Stimulated activated memory B cell treated with anti-CD40 and anti-IgM and Interleukin-4, amounts not matched to agents 10 μg/mL and 1 μg/mL and 100 μg/mL, for 72 hours (primary cell): ENCODE measurements at regions not wholly inside any gene's neighbourhood (a gene's known extent, or its start where the extent isn't known, plus 50 kb on each side); places are given as distances from the start of the nearest gene placed in this dataset.
"Not testable (repeated sequence)": the region's sequence is repeated elsewhere in the genome, so short reads cannot be mapped to it uniquely, and the experiment has no call there.

Experiments used
- ATAC-seq: fragments of 150-1000 bp; cut with Tn5 transposase; 2 replicates; pipeline ENCODE4 v1.10.0; 2021
- H3K27ac Mint-ChIP-seq: one replicate; pipeline ENCODE4 v1.8.0; 2022; ENCODE audit warnings: mild to moderate bottlenecking, mixed read lengths
- H3K27me3 Mint-ChIP-seq: one replicate; pipeline ENCODE4 v1.8.0; 2022; ENCODE audit warnings: mixed read lengths
- H3K36me3 Mint-ChIP-seq: one replicate; pipeline ENCODE4 v1.8.0; 2022; ENCODE audit warnings: mixed read lengths
- H3K4me1 Mint-ChIP-seq: one replicate; pipeline ENCODE4 v1.8.0; 2022; ENCODE audit warnings: mixed read lengths
- H3K4me3 Mint-ChIP-seq: one replicate; pipeline ENCODE4 v1.8.0; 2022; ENCODE audit warnings: mild to moderate bottlenecking, moderate library complexity, mixed read lengths
- H3K9me3 Mint-ChIP-seq: one replicate; pipeline ENCODE4 v1.8.0; 2022; ENCODE audit warnings: mixed read lengths

- Mint-ChIP-seq H3K27ac (no peak overlapping the region), H3K4me1 (no peaks in the 10 kb centered on the region), H3K27me3 (no peaks in the 10 kb centered on the region), H3K9me3 (no peaks in the 10 kb centered on the region), H3K4me3 (no peak overlapping the region), H3K36me3 (no peaks in the 10 kb centered on the region)
- ATAC-seq, result no peak
These were observed 133.8 kb upstream of the API5 start for GRCh38 chr11:43177975-43178374.

GRCh38 chr11:43194459-43194858 lies 117.3 kb upstream of the API5 start:
- H3K4me3 Mint-ChIP-seq, H3K4me1 Mint-ChIP-seq, ATAC-seq: not testable (repeated sequence)

DNA sequence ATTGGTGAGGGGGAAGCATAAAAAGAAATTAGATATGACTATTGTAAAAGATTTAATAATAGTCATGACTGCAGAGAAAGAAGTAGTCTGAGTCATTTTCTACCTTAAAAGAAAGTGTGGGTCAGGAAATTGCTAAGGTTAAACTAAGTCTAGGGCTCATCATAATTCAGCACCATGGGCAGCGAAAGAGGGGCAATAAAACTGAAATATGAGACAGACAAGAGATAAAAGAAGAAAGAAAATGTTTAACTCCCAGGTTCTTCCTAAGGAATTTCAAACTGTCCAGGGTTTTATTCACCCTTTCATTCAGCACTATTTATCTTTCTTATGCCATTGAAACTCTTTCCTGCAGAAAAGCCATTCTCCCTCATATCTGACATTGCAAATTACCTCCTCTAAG lies 114.4 kb upstream of the API5 start:
- Mint-ChIP-seq H3K4me3 (no peak overlapping the region), H3K9me3 (peaks cover 5% of the 10 kb centered on the region), H3K36me3 (no peaks in the 10 kb centered on the region), H3K27ac (no peak overlapping the region), H3K4me1 (no peaks in the 10 kb centered on the region), H3K27me3 (no peaks in the 10 kb centered on the region)
- ATAC-seq, result no peak

More at GRCh38 chr11:43194459-43194858, 117.3 kb upstream of the API5 start:
- not testable (repeated sequence) for H3K27me3 Mint-ChIP-seq, H3K36me3 Mint-ChIP-seq, H3K9me3 Mint-ChIP-seq, H3K27ac Mint-ChIP-seq

DNA sequence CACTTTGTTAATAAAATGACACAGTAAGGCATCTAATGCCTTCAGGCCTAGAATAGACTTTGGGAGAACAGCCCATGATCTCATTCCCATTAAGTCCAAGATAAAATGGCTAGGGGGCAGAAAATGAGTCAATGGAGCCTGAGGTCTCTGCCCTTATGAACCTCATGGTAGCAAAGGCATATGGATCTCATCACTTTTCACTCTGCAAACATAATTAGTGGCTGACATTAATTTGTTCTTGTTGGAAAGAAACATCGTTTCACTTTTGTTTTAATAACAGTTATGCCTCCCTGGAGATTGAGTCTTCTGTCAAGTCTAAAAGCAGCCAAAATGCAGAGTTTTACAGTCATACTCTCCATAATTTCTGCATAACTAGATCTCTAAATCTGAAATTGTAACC lies 111.8 kb upstream of the API5 start:
- H3K27ac Mint-ChIP-seq, result no peak overlapping the region
- H3K9me3 Mint-ChIP-seq, result peaks cover 5% of the 10 kb centered on the region
- no peak overlapping the region for H3K4me3 Mint-ChIP-seq
- H3K36me3 Mint-ChIP-seq, result no peaks in the 10 kb centered on the region
- ATAC-seq, result no peak
- no peaks in the 10 kb centered on the region for H3K27me3 Mint-ChIP-seq
- H3K4me1 Mint-ChIP-seq, result no peaks in the 10 kb centered on the region

- H3K36me3 Mint-ChIP-seq, result no peaks in the 10 kb centered on the region
- no peak for ATAC-seq
- H3K4me3 Mint-ChIP-seq, result no peak overlapping the region
These were observed 99.5 kb upstream of the API5 start for GRCh38 chr11:43212279-43212678.

DNA sequence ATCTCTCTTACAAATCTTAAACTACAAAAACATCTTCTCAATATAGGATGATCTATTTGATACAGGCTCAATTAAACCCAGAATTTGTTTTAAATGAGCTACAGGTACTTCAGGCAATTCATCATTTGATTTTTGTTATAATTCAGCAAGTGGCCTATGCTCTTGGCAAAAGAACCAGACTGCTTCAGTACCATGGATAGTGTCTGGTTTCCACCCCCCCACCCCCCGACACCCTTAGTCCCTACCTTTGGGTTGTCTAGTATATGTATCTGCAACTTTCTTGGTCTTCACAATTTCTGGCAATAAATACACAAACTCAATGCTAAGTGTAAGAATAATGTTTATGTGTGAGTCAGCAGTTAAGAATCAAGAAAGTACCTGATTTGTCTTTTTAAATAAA lies 97.3 kb upstream of the API5 start:
- Mint-ChIP-seq H3K9me3 (peaks cover 4% of the 10 kb centered on the region), H3K4me1 (no peaks in the 10 kb centered on the region), H3K27me3 (no peaks in the 10 kb centered on the region), H3K4me3 (no peak overlapping the region), H3K36me3 (no peaks in the 10 kb centered on the region), H3K27ac (no peak overlapping the region)
- ATAC-seq, result no peak

More at GRCh38 chr11:43212279-43212678, 99.5 kb upstream of the API5 start:
- peaks cover 8% of the 10 kb centered on the region for H3K9me3 Mint-ChIP-seq
- H3K27me3 Mint-ChIP-seq, result no peaks in the 10 kb centered on the region
- H3K4me1 Mint-ChIP-seq, result no peaks in the 10 kb centered on the region
- no peak overlapping the region for H3K27ac Mint-ChIP-seq

DNA sequence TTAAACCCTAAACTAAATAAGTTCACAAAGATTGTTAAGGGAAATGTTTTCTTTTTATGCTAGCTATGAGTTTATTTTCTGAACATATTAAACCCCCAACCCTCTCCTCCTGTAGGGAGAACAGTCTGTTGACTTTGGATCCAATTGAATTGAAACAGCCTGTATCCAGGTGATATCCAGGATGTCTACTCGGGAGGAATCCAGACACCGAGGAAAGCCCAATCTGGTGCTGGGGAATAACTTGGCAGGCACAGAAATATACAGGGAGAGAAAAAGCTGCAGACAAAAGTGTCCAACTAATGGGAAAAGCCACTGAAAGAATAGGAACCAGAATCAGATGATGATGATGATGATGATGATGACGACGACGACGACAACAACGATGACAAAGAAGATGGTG lies 93.9 kb upstream of the API5 start:
- Mint-ChIP-seq H3K4me3 (no peak overlapping the region), H3K4me1 (no peaks in the 10 kb centered on the region), H3K36me3 (no peaks in the 10 kb centered on the region), H3K27ac (no peak overlapping the region), H3K27me3 (no peaks in the 10 kb centered on the region), H3K9me3 (peaks cover 3% of the 10 kb centered on the region)
- no peak for ATAC-seq

DNA sequence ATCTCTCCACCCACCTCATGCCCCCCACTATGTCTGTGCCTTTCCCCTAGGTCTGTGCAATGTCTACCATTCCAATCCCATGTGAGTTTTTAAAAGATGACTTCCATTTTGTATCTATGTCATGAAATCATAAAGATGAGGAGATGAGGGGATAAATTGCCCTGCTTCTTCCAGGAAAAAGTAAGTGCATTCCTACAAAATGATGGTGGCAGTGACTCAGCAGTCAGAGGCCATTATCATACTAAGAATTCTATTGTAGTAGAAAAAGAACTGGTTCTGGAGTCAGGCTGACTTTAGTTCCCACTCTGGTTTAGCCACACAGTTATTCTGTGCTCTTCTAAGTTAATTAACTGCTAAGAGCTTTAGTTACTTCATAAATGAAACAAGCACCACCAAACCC lies 89.6 kb upstream of the API5 start:
- Mint-ChIP-seq H3K4me3 (no peak overlapping the region), H3K36me3 (no peaks in the 10 kb centered on the region), H3K4me1 (no peaks in the 10 kb centered on the region)

DNA sequence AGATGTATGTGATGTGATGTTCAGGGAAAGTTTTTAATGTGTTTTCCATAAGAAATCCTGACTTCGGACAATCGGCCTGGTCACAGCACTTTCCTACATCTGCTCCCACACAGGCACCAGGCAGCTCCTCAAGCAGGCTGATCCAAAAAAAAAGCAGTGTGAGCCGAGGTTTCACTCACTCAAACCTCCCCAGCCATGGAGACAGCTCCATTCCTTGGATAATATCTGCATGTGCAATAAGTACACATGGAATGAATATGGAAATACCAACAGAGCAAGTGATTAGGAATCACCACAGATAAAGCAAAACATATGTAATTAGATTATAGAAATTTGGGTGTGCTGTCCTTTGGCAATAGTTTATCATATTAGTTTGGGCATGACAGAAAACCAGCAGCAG lies 88.8 kb upstream of the API5 start:
- no peak for ATAC-seq
- H3K27me3 Mint-ChIP-seq, result no peaks in the 10 kb centered on the region
- H3K4me3 Mint-ChIP-seq, result no peak overlapping the region
- H3K27ac Mint-ChIP-seq, result no peak overlapping the region
- no peaks in the 10 kb centered on the region for H3K36me3 Mint-ChIP-seq
- no peaks in the 10 kb centered on the region for H3K4me1 Mint-ChIP-seq
- peaks cover 3% of the 10 kb centered on the region for H3K9me3 Mint-ChIP-seq

More for the DNA sequence above, 89.6 kb upstream of the API5 start:
- Mint-ChIP-seq H3K27me3 (no peaks in the 10 kb centered on the region), H3K9me3 (peaks cover 3% of the 10 kb centered on the region), H3K27ac (no peak overlapping the region)
- no peak for ATAC-seq

DNA sequence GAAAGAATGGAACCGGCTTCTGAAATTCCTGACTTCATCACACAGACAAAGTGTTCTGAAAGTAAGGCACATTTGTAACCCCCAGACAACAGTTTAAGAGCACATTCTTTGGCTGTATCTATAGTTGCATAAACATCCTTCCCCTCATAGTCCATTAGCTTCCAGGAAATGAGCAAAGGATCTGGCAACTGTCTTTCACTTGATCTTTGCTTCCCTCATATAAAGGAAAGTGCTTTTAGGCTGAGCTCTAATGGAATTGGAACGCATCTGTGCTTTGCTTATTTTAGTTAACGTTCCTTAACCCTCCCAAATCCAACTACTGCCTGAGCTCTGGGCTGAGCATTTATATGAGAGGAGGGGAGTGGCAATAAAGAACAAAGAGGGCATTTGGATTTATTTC lies 76.9 kb upstream of the API5 start:
- no peak for ATAC-seq
- Mint-ChIP-seq H3K4me3 (no peak overlapping the region), H3K9me3 (peaks cover 9% of the 10 kb centered on the region), H3K27ac (no peak overlapping the region), H3K4me1 (no peaks in the 10 kb centered on the region), H3K27me3 (no peaks in the 10 kb centered on the region), H3K36me3 (no peaks in the 10 kb centered on the region)

- Mint-ChIP-seq H3K27me3 (no peaks in the 10 kb centered on the region), H3K4me3 (no peak overlapping the region)
These were observed 73.5 kb upstream of the API5 start for GRCh38 chr11:43238341-43238740.

DNA sequence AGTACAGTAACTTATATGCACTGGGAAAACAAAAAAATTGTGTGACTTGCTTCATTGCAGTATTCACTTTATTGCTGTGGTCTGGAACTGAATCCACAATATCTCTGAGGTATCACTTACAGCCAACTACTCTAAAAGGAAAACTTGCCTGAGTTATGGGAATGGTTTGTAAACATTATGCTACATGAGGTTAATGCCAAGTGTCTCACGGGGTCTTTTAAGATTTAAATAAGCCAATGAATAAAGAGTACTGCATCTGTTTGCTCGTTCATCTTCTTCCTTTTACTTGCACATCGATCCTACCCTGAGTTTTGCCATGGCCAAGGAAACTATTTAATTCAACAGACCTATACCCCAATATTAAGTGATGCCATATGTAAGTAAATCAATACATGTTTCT lies 72.0 kb upstream of the API5 start:
- Mint-ChIP-seq H3K36me3 (no peaks in the 10 kb centered on the region), H3K4me1 (no peaks in the 10 kb centered on the region), H3K4me3 (no peak overlapping the region), H3K27ac (no peak overlapping the region), H3K9me3 (peaks cover 8% of the 10 kb centered on the region), H3K27me3 (peaks cover 2% of the 10 kb centered on the region)
- ATAC-seq, result no peak

More at GRCh38 chr11:43238341-43238740, 73.5 kb upstream of the API5 start:
- Mint-ChIP-seq H3K4me1 (no peaks in the 10 kb centered on the region), H3K27ac (no peak overlapping the region), H3K36me3 (no peaks in the 10 kb centered on the region), H3K9me3 (peaks cover 11% of the 10 kb centered on the region)
- no peak for ATAC-seq

- no peak for ATAC-seq
- no peak overlapping the region for H3K4me3 Mint-ChIP-seq
- no peaks in the 10 kb centered on the region for H3K36me3 Mint-ChIP-seq
- no peaks in the 10 kb centered on the region for H3K4me1 Mint-ChIP-seq
- H3K27ac Mint-ChIP-seq, result no peak overlapping the region
- H3K9me3 Mint-ChIP-seq, result peaks cover 5% of the 10 kb centered on the region
- H3K27me3 Mint-ChIP-seq, result peaks cover 17% of the 10 kb centered on the region
These were observed 69.4 kb upstream of the API5 start for GRCh38 chr11:43242401-43242800.

GRCh38 chr11:43243927-43244326 lies 67.9 kb upstream of the API5 start:
- no peaks in the 10 kb centered on the region for H3K4me1 Mint-ChIP-seq
- peaks cover 2% of the 10 kb centered on the region for H3K9me3 Mint-ChIP-seq
- no peaks in the 10 kb centered on the region for H3K36me3 Mint-ChIP-seq
- peaks cover 24% of the 10 kb centered on the region for H3K27me3 Mint-ChIP-seq
- H3K27ac Mint-ChIP-seq, result no peak overlapping the region
- no peak overlapping the region for H3K4me3 Mint-ChIP-seq
- no peak for ATAC-seq

GRCh38 chr11:43245466-43245865 lies 66.3 kb upstream of the API5 start:
- Mint-ChIP-seq H3K4me3 (no peak overlapping the region), H3K36me3 (no peaks in the 10 kb centered on the region), H3K27ac (no peak overlapping the region), H3K9me3 (no peaks in the 10 kb centered on the region), H3K27me3 (peaks cover 24% of the 10 kb centered on the region), H3K4me1 (no peaks in the 10 kb centered on the region)
- ATAC-seq, result no peak

DNA sequence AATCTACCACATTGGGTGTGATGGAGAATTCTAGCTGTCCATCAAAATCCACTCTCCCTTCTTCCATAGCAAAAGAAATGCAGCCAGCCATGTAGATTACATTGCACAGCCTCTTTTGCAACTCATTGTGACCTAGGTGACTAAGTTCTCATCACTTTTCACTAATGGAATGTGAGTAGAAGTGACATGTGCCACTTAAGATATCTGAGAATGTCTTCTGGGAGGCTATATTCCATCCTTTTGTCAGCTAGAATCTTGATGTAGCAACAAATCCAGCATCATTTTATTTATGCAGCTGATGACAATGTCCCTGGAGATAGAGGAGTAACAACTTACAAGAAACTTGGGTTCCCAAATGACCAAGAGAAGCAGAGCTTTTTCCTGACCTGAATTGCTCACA lies 61.5 kb upstream of the API5 start:
- no peak overlapping the region for H3K4me3 Mint-ChIP-seq

DNA sequence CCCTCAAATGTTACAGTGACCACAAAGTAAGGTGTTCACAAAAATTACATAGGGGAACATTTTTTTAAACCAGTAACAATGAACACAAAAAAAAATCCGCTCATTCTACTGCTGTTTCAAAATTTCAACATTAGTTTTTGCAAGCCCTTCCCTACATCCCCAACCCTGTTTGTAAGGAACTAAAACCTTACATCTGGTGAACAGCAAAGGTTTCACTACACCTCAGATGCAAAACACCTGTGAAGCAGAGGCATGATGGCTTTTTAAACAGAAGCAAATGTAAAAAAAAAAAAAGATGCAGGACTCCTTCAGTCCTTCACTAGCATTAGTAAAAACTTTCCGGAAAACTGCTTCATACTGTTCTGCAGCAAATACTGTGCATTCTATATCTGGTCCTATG lies 50.0 kb upstream of the API5 start:
- no peak for ATAC-seq
- Mint-ChIP-seq H3K4me1 (no peaks in the 10 kb centered on the region), H3K36me3 (no peaks in the 10 kb centered on the region), H3K4me3 (no peak overlapping the region), H3K27ac (no peak overlapping the region), H3K27me3 (peaks cover 18% of the 10 kb centered on the region), H3K9me3 (peaks cover 14% of the 10 kb centered on the region)

More for the DNA sequence above, 61.5 kb upstream of the API5 start:
- Mint-ChIP-seq H3K27ac (no peak overlapping the region), H3K9me3 (no peaks in the 10 kb centered on the region), H3K27me3 (peaks cover 31% of the 10 kb centered on the region), H3K4me1 (no peaks in the 10 kb centered on the region), H3K36me3 (no peaks in the 10 kb centered on the region)
- no peak for ATAC-seq
